Right ventricle myocardium inferior (tissue), 1 donor: ENCODE measurements at regions not wholly inside any gene's neighbourhood (a gene's known extent, or its start where the extent isn't known, plus 50 kb on each side); places are given as distances from the start of the nearest gene placed in this dataset.
"Not testable (repeated sequence)": the region's sequence is repeated elsewhere in the genome, so short reads cannot be mapped to it uniquely, and the experiment has no call there.

Experiments used
- ATAC-seq: fragments of 200-7000 bp; cut with Tn5 transposase; one replicate; pipeline ENCODE4 v1.9.1; 2020; ENCODE audit warnings: mild to moderate bottlenecking, moderate library complexity
- DNase-seq: peaks from one replicate; pipeline ENCODE4 v3.0.0; 2021; ENCODE audit errors: missing footprints
- intact Hi-C: fragments of 100-400 bp; cut with DNase I; formaldehyde crosslinking; loops from one replicate; pipeline ENCODE4 v1.11.0; 2022
- donor health status: DM: no; HTN: yes; CAD: no; lungs with severe emphysema.

GRCh38 chr13:24986826-24987225, 109.1 kb upstream of the PABPC3 start:
- intact Hi-C loops = no loop called here
- ATAC-seq (no peak), DNase-seq (no peak)

GRCh38 chr13:24989959-24990358, 106.0 kb upstream of the PABPC3 start:
- intact Hi-C loops = loop anchor here (10.0 kb wide), 1 partner anchor 295 kb away; no protein-coding TSS in a partner anchor
- ATAC-seq, DNase-seq: not testable (repeated sequence)

GRCh38 chr13:24992946-24993345, 103.0 kb upstream of the PABPC3 start:
- intact Hi-C loops = loop anchor here (10.0 kb wide), 1 partner anchor 298 kb away; no protein-coding TSS in a partner anchor
- DNase-seq, ATAC-seq: not testable (repeated sequence)

GRCh38 chr13:24995225-24995804, 100.6 kb upstream of the PABPC3 start:
- ATAC-seq = peak; percentile 80
- no peak for DNase-seq
- intact Hi-C loops = loop anchor here (10.0 kb wide), 1 partner anchor 301 kb away; no protein-coding TSS in a partner anchor

- ATAC-seq = no peak
- intact Hi-C loops = loop anchor here (10.0 kb wide), 1 partner anchor 303 kb away; no protein-coding TSS in a partner anchor
- no peak for DNase-seq
Measured at GRCh38 chr13:24997367-24997967, 98.5 kb upstream of the PABPC3 start.

GRCh38 chr13:24998433-24998832, 97.5 kb upstream of the PABPC3 start:
- intact Hi-C loops = loop anchor here (10.0 kb wide), 1 partner anchor 304 kb away; no protein-coding TSS in a partner anchor
- ATAC-seq = no peak

GRCh38 chr13:25001476-25002206, 94.3 kb upstream of the PABPC3 start:
- DNase-seq (no peak), ATAC-seq (no peak)
- intact Hi-C loops = no loop called here

More at GRCh38 chr13:24998433-24998832, 97.5 kb upstream of the PABPC3 start:
- DNase-seq = no peak

- DNase-seq, intact Hi-C loops, ATAC-seq: not testable (repeated sequence)
Measured at GRCh38 chr13:25002311-25002710, 93.6 kb upstream of the PABPC3 start.

GRCh38 chr13:25004489-25004888, 91.4 kb upstream of the PABPC3 start:
- intact Hi-C loops = loop anchor here (2.0 kb wide), 1 partner anchor 32 kb away; no protein-coding TSS in a partner anchor
- not testable (repeated sequence) for ATAC-seq, DNase-seq

GRCh38 chr13:25005050-25005497, 90.9 kb upstream of the PABPC3 start:
- ATAC-seq, DNase-seq: not testable (repeated sequence)
- intact Hi-C loops = loop anchor here (2.0 to 5.0 kb wide), 2 partner anchors 32 to 107 kb away; no protein-coding TSS in a partner anchor

GRCh38 chr13:25007389-25007788, 88.5 kb upstream of the PABPC3 start:
- intact Hi-C loops = loop anchor here (5.0 kb wide), 1 partner anchor 105 kb away; no protein-coding TSS in a partner anchor
- ATAC-seq, DNase-seq: not testable (repeated sequence)

- ATAC-seq, intact Hi-C loops: not testable (repeated sequence)
Measured at GRCh38 chr13:25014398-25014973, 81.5 kb upstream of the PABPC3 start.

GRCh38 chr13:25017176-25017575, 78.8 kb upstream of the PABPC3 start:
- DNase-seq, ATAC-seq, intact Hi-C loops: not testable (repeated sequence)

More at GRCh38 chr13:25014398-25014973, 81.5 kb upstream of the PABPC3 start:
- DNase-seq = not testable (repeated sequence)

- ATAC-seq, intact Hi-C loops: not testable (repeated sequence)
- DNase-seq = peak; percentile 64
Measured at GRCh38 chr13:25017808-25018728, 77.9 kb upstream of the PABPC3 start.

- ATAC-seq (no peak), DNase-seq (no peak)
- intact Hi-C loops = no loop called here
Measured at GRCh38 chr13:25018729-25019115, 77.2 kb upstream of the PABPC3 start.

GRCh38 chr13:25019741-25020140, 76.2 kb upstream of the PABPC3 start:
- DNase-seq, intact Hi-C loops, ATAC-seq: not testable (repeated sequence)

GRCh38 chr13:25024175-25024574, 71.8 kb upstream of the PABPC3 start:
- intact Hi-C loops = no loop called here
- ATAC-seq (no peak), DNase-seq (no peak)

- DNase-seq = no peak
- no peak for ATAC-seq
- intact Hi-C loops = no loop called here
Measured at GRCh38 chr13:25032160-25032559, 63.8 kb upstream of the PABPC3 start.
